T-cell (primary cell): ENCODE measurements at regions not wholly inside any gene's neighbourhood (a gene's known extent, or its start where the extent isn't known, plus 50 kb on each side); places are given as distances from the start of the nearest gene placed in this dataset.

Experiments
- ATAC-seq, 4 experiments: fragments of 200-7000 bp in 3 of 4; fragments of 150-1000 bp in 1 of 4; cut with Tn5 transposase; replicated peaks in 1 of 4; 1 replicate in 3 of 4; 2 replicates in 1 of 4; pipeline ENCODE4 v1.10.0; 2021; ENCODE audit warnings: moderate library complexity in 3 of 4, mild to moderate bottlenecking in 2 of 4, moderate number of reproducible peaks in 1 of 4
- CTCF ChIA-PET, 2 donors: fragments of 300-600 bp; sonication (Branson Sonifier 250); formaldehyde crosslinking; loops; one replicate each; lab custom pipeline; 2022; ENCODE audit warnings: antibody characterized with exemption in 2 of 2; lab: Charles Lee
- POLR2A ChIA-PET, 2 donors: fragments of 300-600 bp; sonication (Branson Sonifier 250); formaldehyde crosslinking; loops; one replicate each; lab custom pipeline; 2022; ENCODE audit warnings: antibody characterized with exemption in 2 of 2; lab: Charles Lee
- DNase-seq, 35 experiments: peaks; one replicate each; pipeline versions ENCODE4 v3.0.0 to v3.0.0-alpha.2; 2013 to 2023
- H3K27ac ChIP-seq: one replicate; pipeline ENCODE4 v1.5.1; 2013; ENCODE audit warnings: low read length
- H3K27me3 ChIP-seq, 2 experiments: replicated peaks in 1 of 2; 1 replicate in 1 of 2; 2 replicates in 1 of 2; pipeline versions ENCODE4 v1.6.1 to v1.7.0; 2013; ENCODE audit warnings: low read length in 1 of 2, mixed read lengths in 1 of 2; ENCODE audit not compliant: control insufficient read depth in 2 of 2, insufficient read depth in 2 of 2; ENCODE audit errors: extremely low read depth in 1 of 2
- H3K36me3 ChIP-seq, 2 donors: 1 replicate in 1 of 2; 2 replicates in 1 of 2; pipeline versions ENCODE4 v1.6.1 to v1.7.0; 2013; ENCODE audit warnings: low read length in 1 of 2; ENCODE audit not compliant: control insufficient read depth in 2 of 2, insufficient read depth in 1 of 2; ENCODE audit errors: extremely low read depth in 1 of 2
- H3K4me1 ChIP-seq, 2 experiments: 1 replicate in 1 of 2; 2 replicates in 1 of 2; pipeline versions ENCODE4 v1.6.1 to v1.7.0; 2013; ENCODE audit warnings: low read length in 2 of 2, mixed read lengths in 1 of 2; ENCODE audit not compliant: insufficient read depth in 2 of 2, control insufficient read depth in 1 of 2; ENCODE audit errors: extremely low read depth in 1 of 2
- H3K4me3 ChIP-seq, 2 donors: 1 replicate in 1 of 2; 2 replicates in 1 of 2; pipeline versions ENCODE4 v1.5.1 to v1.7.0; 2013; ENCODE audit warnings: mild to moderate bottlenecking in 2 of 2, low read length in 1 of 2, moderate library complexity in 1 of 2; ENCODE audit not compliant: control insufficient read depth in 1 of 2; ENCODE audit errors: extremely low read depth in 1 of 2
- H3K9me3 ChIP-seq: 2 replicates; pipeline ENCODE4 v1.7.0; 2013
- H3K27ac Mint-ChIP-seq, 2 donors: one replicate each; pipeline ENCODE4 v1.8.0; 2020 to 2021; ENCODE audit warnings: mild to moderate bottlenecking in 2 of 2, mixed read lengths in 2 of 2
- H3K27me3 Mint-ChIP-seq, 2 donors: one replicate each; pipeline ENCODE4 v1.8.0; 2021 to 2022; ENCODE audit warnings: mixed read lengths in 2 of 2
- H3K36me3 Mint-ChIP-seq: one replicate; pipeline ENCODE4 v1.8.0; 2021; ENCODE audit warnings: mixed read lengths
- H3K4me1 Mint-ChIP-seq, 3 donors: one replicate each; pipeline ENCODE4 v1.8.0; 2020 to 2022; ENCODE audit warnings: mixed read lengths in 3 of 3, mild to moderate bottlenecking in 1 of 3
- H3K4me3 Mint-ChIP-seq, 3 donors: one replicate each; pipeline ENCODE4 v1.8.0; 2020 to 2022; ENCODE audit warnings: mild to moderate bottlenecking in 3 of 3, mixed read lengths in 3 of 3, moderate library complexity in 3 of 3
- H3K9me3 Mint-ChIP-seq, 3 donors: one replicate each; pipeline ENCODE4 v1.8.0; 2020 to 2022; ENCODE audit warnings: mixed read lengths in 3 of 3
- WGBS: methylation state at CpG from one replicate; pipeline ENCODE4 v1.1.5; 2013; ENCODE audit warnings: missing lambda C conversion rate; ENCODE audit not compliant: insufficient coverage; 5-methylcytosine and 5-hydroxymethylcytosine counted together

DNA sequence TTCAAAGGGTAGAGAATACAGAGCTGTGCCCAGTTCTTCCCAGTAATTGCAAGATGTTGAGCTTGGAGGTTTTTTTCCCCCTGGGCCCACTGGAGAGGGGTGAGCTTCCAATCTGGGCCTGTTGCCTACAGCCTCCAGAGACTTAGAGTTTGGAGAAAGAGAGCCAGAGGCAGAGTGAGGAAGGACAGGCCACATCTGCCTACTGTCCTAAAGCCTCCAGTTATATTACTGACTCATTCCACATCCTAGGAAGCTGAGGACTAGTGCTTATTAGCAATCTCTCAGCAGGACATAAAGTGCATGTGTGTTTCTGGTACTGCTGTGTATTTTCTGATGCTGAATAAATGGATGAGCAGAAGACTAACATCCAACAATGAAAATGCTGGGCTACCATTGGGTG lies 181.0 kb upstream of the MAMLD1 start:
- ATAC-seq (no peak), DNase-seq (no peak)
- H3K27me3 Mint-ChIP-seq, result peaks cover 3 to 17% of the 10 kb centered on the region in 2 donors
- H3K9me3 Mint-ChIP-seq, result peaks cover 0 to 8% (median 3%) of the 10 kb centered on the region in 3 donors
- H3K4me1 Mint-ChIP-seq, result peaks cover 0 to 2% (median 0%) of the 10 kb centered on the region in 3 donors
- Histone ChIP-seq H3K27me3 (peaks cover 0 to 3% of the 10 kb centered on the region in 2 experiments), H3K4me1 (no peaks in the 10 kb centered on the region), H3K4me3 (no peak overlapping the region), H3K36me3 (no peaks in the 10 kb centered on the region), H3K27ac (no peak overlapping the region), H3K9me3 (no peaks in the 10 kb centered on the region)
- peaks cover 3% of the 10 kb centered on the region for H3K36me3 Mint-ChIP-seq
- no peak overlapping the region for H3K4me3 Mint-ChIP-seq
- H3K27ac Mint-ChIP-seq, result no peak overlapping the region
- CTCF ChIA-PET, result no interaction called here
- POLR2A ChIA-PET, result no interaction called here

DNA sequence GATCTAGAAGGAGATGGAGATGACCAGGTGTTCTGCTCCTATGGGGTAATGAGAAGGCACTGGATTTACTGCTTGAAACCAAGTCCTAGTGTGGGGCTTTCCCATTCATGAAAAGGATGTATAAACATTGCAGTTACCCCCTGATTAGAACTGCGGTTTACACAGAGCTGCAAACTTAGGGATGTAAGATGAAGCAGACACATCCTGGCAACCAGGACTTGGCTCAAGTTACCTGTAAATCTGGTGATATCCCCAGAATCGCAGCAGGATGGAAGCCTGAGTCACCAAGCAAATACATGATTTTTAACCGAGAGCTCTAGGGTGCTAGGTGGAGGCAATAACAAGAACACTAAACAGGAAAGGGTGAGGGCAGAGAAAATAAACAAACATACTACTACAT lies 178.6 kb upstream of the MAMLD1 start:
- CTCF ChIA-PET, result interaction anchor here in 1 of 2 donors (0.7 kb wide), 1 partner anchor 20 kb away, joined by 3 read pairs; no protein-coding TSS in a partner anchor
- H3K9me3 Mint-ChIP-seq, result peaks cover 0 to 2% (median 0%) of the 10 kb centered on the region in 3 donors
- H3K4me1 Mint-ChIP-seq, result peaks cover 0 to 2% (median 0%) of the 10 kb centered on the region in 3 donors
- H3K36me3 ChIP-seq, result no peaks in the 10 kb centered on the region
- H3K36me3 Mint-ChIP-seq, result no peaks in the 10 kb centered on the region
- no peak overlapping the region for H3K27ac ChIP-seq
- ATAC-seq (no peak), DNase-seq (no peak)
- no peak overlapping the region for H3K27ac Mint-ChIP-seq
- H3K4me3 Mint-ChIP-seq, result no peak overlapping the region
- peaks cover 0 to 13% of the 10 kb centered on the region in 2 donors for H3K27me3 Mint-ChIP-seq
- no peaks in the 10 kb centered on the region for H3K4me1 ChIP-seq
- POLR2A ChIA-PET, result no interaction called here
- H3K9me3 ChIP-seq, result no peaks in the 10 kb centered on the region
- no peak overlapping the region for H3K4me3 ChIP-seq
- peaks cover 0 to 3% of the 10 kb centered on the region in 2 experiments for H3K27me3 ChIP-seq
- 100% methylated on average over 1 of the region's 3 CpGs for WGBS

DNA sequence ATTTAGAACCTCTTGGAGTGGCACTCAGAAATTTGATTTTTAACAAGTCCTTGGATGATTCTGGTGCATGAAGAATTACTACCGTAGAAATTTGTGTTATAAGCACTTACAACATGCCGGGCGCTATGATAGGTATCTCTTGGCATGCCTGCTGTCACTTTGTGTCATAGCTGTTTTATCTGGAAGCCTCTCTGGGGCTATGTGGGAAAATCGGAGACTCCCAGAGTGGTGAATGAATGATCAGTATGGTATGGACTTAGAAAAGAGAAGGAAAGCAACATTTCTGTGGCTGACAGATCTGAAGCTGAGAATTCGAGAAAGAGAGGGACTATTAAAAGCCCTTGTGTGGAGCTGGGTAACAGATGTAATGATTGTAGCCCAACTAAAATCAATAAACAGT lies 177.4 kb upstream of the MAMLD1 start:
- H3K36me3 ChIP-seq, result no peaks in the 10 kb centered on the region
- H3K27me3 ChIP-seq, result peaks cover 0 to 3% of the 10 kb centered on the region in 2 experiments
- Mint-ChIP-seq H3K4me3 (no peak overlapping the region), H3K27me3 (peaks cover 0 to 11% of the 10 kb centered on the region in 2 donors), H3K36me3 (no peaks in the 10 kb centered on the region), H3K9me3 (no peaks in the 10 kb centered on the region), H3K4me1 (peaks cover 0 to 2% (median 0%) of the 10 kb centered on the region in 3 donors), H3K27ac (no peak overlapping the region)
- H3K4me3 ChIP-seq, result no peak overlapping the region
- POLR2A ChIA-PET, result no interaction called here
- CTCF ChIA-PET, result no interaction called here
- H3K27ac ChIP-seq, result no peak overlapping the region
- DNase-seq (no peak), ATAC-seq (no peak)
- no peaks in the 10 kb centered on the region for H3K9me3 ChIP-seq
- WGBS, result 87% methylated on average over 4 of the region's 5 CpGs
- no peaks in the 10 kb centered on the region for H3K4me1 ChIP-seq

DNA sequence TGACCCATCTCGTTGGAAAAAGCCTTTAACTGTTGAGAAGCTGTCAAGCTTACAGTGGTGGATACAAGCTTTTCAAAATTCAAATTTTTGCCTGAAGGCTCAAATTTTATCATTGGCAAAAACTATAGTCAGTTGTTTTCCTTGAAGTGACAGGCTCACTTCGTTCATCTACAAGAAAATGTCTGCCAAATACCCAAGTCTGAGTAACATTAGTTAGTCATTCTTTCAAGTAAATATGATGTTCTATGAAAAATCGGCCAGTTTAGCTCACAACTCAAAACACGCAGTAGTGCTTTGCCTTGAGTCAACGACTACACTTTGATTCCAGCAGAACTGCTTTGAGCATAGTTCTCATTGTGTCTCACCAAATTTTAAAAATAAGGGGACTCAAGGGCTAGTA lies 170.3 kb upstream of the MAMLD1 start:
- DNase-seq, result no peak
- Mint-ChIP-seq H3K4me3 (no peak overlapping the region), H3K4me1 (no peaks in the 10 kb centered on the region), H3K27ac (no peak overlapping the region), H3K36me3 (no peaks in the 10 kb centered on the region), H3K9me3 (no peaks in the 10 kb centered on the region), H3K27me3 (peaks cover 0 to 7% of the 10 kb centered on the region in 2 donors)
- no peak for ATAC-seq
- no peaks in the 10 kb centered on the region for H3K4me1 ChIP-seq
- CTCF ChIA-PET, result no interaction called here
- no CpG with 5 or more reads among the region's 5 CpGs for WGBS
- H3K36me3 ChIP-seq, result no peaks in the 10 kb centered on the region
- H3K9me3 ChIP-seq, result no peaks in the 10 kb centered on the region
- POLR2A ChIA-PET, result no interaction called here
- no peak overlapping the region for H3K4me3 ChIP-seq
- H3K27me3 ChIP-seq, result no peaks in the 10 kb centered on the region
- no peak overlapping the region for H3K27ac ChIP-seq

DNA sequence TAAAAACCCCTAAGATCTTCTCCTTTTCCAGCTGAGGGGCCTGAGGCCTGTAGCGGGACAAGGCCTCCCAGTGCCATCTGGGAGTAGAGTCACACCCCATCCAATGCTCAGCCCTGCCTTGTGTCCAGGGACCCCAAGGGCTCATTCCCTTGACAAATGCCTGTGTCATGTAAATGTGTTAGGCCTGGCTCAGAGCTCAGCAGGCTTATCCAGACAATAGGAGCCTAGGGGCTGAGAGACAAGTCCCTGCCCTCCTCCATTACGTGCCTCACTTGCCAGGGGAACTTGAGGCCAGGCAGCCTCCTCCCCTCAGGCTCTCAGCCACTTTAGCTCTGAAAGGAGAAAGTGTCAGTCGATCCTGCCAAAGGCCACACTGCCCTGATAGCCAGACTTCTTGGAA lies 166.8 kb upstream of the MAMLD1 start:
- H3K4me3 Mint-ChIP-seq, result no peak overlapping the region
- peaks cover 0 to 7% of the 10 kb centered on the region in 2 donors for H3K27me3 Mint-ChIP-seq
- H3K4me3 ChIP-seq, result no peak overlapping the region
- no peaks in the 10 kb centered on the region for H3K36me3 ChIP-seq
- ATAC-seq, result no peak
- no peak overlapping the region for H3K27ac ChIP-seq
- H3K4me1 ChIP-seq, result no peaks in the 10 kb centered on the region
- H3K9me3 ChIP-seq, result no peaks in the 10 kb centered on the region
- no peaks in the 10 kb centered on the region for H3K36me3 Mint-ChIP-seq
- DNase-seq, result no peak
- H3K9me3 Mint-ChIP-seq, result no peaks in the 10 kb centered on the region
- ChIA-PET POLR2A (no interaction called here), CTCF (no interaction called here)
- no peak overlapping the region for H3K27ac Mint-ChIP-seq
- no peaks in the 10 kb centered on the region for H3K27me3 ChIP-seq
- no peaks in the 10 kb centered on the region for H3K4me1 Mint-ChIP-seq
- WGBS, result 100% methylated on average over 1 of the region's 3 CpGs

DNA sequence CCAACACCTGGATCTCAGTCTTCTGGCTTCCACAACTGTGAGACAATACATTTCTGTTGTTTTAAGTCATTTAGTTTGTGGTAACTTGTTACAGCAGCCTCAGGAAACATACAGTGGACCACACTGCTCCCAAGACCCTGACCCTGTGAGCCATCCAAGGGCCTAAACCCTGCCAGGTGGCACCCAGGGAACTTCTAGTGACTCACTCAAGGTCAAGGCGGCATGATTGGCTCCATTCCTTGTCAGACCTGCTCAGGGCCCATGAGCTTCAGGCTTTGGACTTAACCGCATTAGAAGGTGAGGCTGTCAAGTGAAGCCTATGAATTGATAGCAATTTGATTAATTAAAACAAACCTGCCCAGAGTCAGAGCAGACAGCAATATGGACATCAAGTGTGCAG lies 165.7 kb upstream of the MAMLD1 start:
- H3K4me1 ChIP-seq, result no peaks in the 10 kb centered on the region
- no peak overlapping the region for H3K4me3 ChIP-seq
- no peak for ATAC-seq
- CTCF ChIA-PET, result no interaction called here
- H3K27ac Mint-ChIP-seq, result no peak overlapping the region
- H3K27ac ChIP-seq, result no peak overlapping the region
- H3K27me3 ChIP-seq, result no peaks in the 10 kb centered on the region
- no peaks in the 10 kb centered on the region for H3K36me3 Mint-ChIP-seq
- no peaks in the 10 kb centered on the region for H3K36me3 ChIP-seq
- H3K4me3 Mint-ChIP-seq, result no peak overlapping the region
- H3K9me3 ChIP-seq, result no peaks in the 10 kb centered on the region
- no peaks in the 10 kb centered on the region for H3K9me3 Mint-ChIP-seq
- no peaks in the 10 kb centered on the region for H3K4me1 Mint-ChIP-seq
- POLR2A ChIA-PET, result no interaction called here
- WGBS, result no CpG with 5 or more reads among the region's 2 CpGs
- no peak for DNase-seq
- peaks cover 0 to 7% of the 10 kb centered on the region in 2 donors for H3K27me3 Mint-ChIP-seq

DNA sequence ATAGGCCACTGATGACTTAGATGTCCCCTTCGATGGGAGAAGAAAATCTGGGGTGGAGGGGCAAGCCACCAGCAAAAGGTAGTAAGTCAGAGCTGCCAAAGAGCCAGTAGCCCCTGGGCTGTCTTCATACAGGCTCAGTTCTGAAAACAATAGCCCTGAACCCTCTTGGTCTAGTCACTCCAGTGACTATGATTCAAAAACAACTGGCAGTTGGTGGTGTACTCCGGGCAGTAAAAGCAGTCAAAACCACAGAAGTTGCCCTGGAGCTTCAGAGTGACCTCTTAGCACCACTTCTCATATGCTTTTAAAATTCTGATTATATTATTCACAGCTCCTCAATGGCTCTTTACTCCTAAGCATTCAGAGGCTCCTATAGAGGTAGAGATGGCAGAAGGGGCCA lies 164.3 kb upstream of the MAMLD1 start:
- Mint-ChIP-seq H3K36me3 (no peaks in the 10 kb centered on the region), H3K9me3 (no peaks in the 10 kb centered on the region), H3K27ac (no peak overlapping the region), H3K27me3 (peaks cover 0 to 7% of the 10 kb centered on the region in 2 donors), H3K4me3 (no peak overlapping the region), H3K4me1 (no peaks in the 10 kb centered on the region)
- POLR2A ChIA-PET, result no interaction called here
- H3K9me3 ChIP-seq, result no peaks in the 10 kb centered on the region
- no peak for DNase-seq
- ATAC-seq, result no peak
- no peaks in the 10 kb centered on the region for H3K27me3 ChIP-seq
- no peaks in the 10 kb centered on the region for H3K36me3 ChIP-seq
- H3K4me1 ChIP-seq, result no peaks in the 10 kb centered on the region
- WGBS, result no CpG with 5 or more reads among the region's 2 CpGs
- CTCF ChIA-PET, result no interaction called here
- H3K4me3 ChIP-seq, result no peak overlapping the region
- H3K27ac ChIP-seq, result no peak overlapping the region
